HepG2 (cell line): ENCODE measurements at regions not wholly inside any gene's neighbourhood (a gene's known extent, or its start where the extent isn't known, plus 50 kb on each side); places are given as distances from the start of the nearest gene placed in this dataset.

Experiments
- CTCF ChIP-seq: sonication (generic); formaldehyde crosslinking; IDR thresholded peaks from 2 replicates; pipeline ENCODE4 v1.5.0; 2020; ENCODE audit warnings: mild to moderate bottlenecking, missing genetic modification reagents, moderate library complexity
- ESRRA ChIP-seq: sonication (generic); formaldehyde crosslinking; IDR thresholded peaks from 2 replicates; pipeline ENCODE4 v1.5.1; 2020; ENCODE audit warnings: mild to moderate bottlenecking, low read depth, missing genetic modification reagents
- HIC2 ChIP-seq: sonication (generic); formaldehyde crosslinking; IDR thresholded peaks from 2 replicates; pipeline ENCODE4 v1.9.0; 2022; ENCODE audit warnings: low read depth, missing genetic modification reagents
- MYPOP ChIP-seq: sonication (generic); formaldehyde crosslinking; IDR thresholded peaks from 2 replicates; pipeline ENCODE4 v1.8.1; 2023; ENCODE audit warnings: mild to moderate bottlenecking, moderate library complexity, missing genetic modification reagents
- NCOA2 ChIP-seq: sonication (generic); formaldehyde crosslinking; IDR thresholded peaks from 2 replicates; pipeline ENCODE4 v1.8.0; 2022; ENCODE audit warnings: inconsistent platforms
- NFE2L2 ChIP-seq: fragments of 150-350 bp; IDR thresholded peaks from 2 replicates; pipeline ENCODE4 v1.6.1; 2014; ENCODE audit warnings: low read length
- RNF2 ChIP-seq: fragments of 450-650 bp; conservative IDR thresholded peaks from 2 replicates; pipeline ENCODE4 v1.6.1; 2016; ENCODE audit warnings: low read depth
- TP53 ChIP-seq: sonication (generic); formaldehyde crosslinking; conservative IDR thresholded peaks from 2 replicates; pipeline ENCODE4 v1.4.0; 2020; ENCODE audit warnings: missing genetic modification reagents
- YY1 ChIP-seq: IDR thresholded peaks from 2 replicates; pipeline ENCODE4 v1.6.1; 2011; ENCODE audit warnings: low read length, low read depth, moderate library complexity, mild to moderate bottlenecking; ENCODE audit not compliant: insufficient read depth, insufficient replicate concordance
- ZNF280B ChIP-seq: sonication (generic); formaldehyde crosslinking; IDR thresholded peaks from 2 replicates; pipeline ENCODE4 v1.5.0; 2020; ENCODE audit warnings: missing genetic modification reagents, mild to moderate bottlenecking, borderline replicate concordance
- ZNF879 ChIP-seq: sonication (generic); formaldehyde crosslinking; IDR thresholded peaks from 2 replicates; pipeline ENCODE4 v1.8.1; 2023; ENCODE audit warnings: missing genetic modification reagents
- TF ChIP-seq, protein P1 (sequence below): sonication (generic); formaldehyde crosslinking; IDR thresholded peaks from 2 replicates; pipeline ENCODE4 v1.4.0; 2020; ENCODE audit warnings: missing genetic modification reagents, mild to moderate bottlenecking, borderline replicate concordance
- TF ChIP-seq, protein P2 (sequence below): sonication (generic); formaldehyde crosslinking; IDR thresholded peaks from 2 replicates; pipeline ENCODE4 v1.4.0; 2020; ENCODE audit warnings: missing genetic modification reagents, mild to moderate bottlenecking, borderline replicate concordance

DNA sequence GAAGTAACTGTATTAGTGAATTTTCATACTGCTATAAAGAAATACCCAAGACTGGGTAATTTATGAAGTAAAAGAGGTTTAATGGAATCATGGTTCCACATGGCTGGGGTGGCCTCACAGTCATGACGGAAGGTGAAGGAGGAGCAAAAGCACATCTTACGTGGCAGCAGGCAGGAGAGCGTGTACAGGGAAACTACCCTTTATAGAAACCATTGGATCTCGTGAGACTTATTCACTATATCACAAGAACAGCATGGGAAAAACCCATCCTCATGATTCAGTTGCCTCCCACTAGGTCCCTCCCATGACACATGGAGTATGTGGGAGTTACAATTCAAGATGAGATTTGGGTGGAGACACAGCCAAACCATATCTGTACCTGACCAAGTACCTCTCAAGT, 812.3 kb upstream of the ALCAM start:
- no peak for TF ChIP-seq ZNF879 (CRISPR knock-in tag)
- TF ChIP-seq NCOA2: no peak
- no peak for TF ChIP-seq HIC2 (CRISPR knock-in tag)
- no peak for TF ChIP-seq ZNF280B (CRISPR knock-in tag)
- TF ChIP-seq, protein P1, sequence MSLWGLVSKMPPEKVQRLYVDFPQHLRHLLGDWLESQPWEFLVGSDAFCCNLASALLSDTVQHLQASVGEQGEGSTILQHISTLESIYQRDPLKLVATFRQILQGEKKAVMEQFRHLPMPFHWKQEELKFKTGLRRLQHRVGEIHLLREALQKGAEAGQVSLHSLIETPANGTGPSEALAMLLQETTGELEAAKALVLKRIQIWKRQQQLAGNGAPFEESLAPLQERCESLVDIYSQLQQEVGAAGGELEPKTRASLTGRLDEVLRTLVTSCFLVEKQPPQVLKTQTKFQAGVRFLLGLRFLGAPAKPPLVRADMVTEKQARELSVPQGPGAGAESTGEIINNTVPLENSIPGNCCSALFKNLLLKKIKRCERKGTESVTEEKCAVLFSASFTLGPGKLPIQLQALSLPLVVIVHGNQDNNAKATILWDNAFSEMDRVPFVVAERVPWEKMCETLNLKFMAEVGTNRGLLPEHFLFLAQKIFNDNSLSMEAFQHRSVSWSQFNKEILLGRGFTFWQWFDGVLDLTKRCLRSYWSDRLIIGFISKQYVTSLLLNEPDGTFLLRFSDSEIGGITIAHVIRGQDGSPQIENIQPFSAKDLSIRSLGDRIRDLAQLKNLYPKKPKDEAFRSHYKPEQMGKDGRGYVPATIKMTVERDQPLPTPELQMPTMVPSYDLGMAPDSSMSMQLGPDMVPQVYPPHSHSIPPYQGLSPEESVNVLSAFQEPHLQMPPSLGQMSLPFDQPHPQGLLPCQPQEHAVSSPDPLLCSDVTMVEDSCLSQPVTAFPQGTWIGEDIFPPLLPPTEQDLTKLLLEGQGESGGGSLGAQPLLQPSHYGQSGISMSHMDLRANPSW (CRISPR knock-in tag): no peak
- no peak for TF ChIP-seq NFE2L2
- TF ChIP-seq, protein P2, sequence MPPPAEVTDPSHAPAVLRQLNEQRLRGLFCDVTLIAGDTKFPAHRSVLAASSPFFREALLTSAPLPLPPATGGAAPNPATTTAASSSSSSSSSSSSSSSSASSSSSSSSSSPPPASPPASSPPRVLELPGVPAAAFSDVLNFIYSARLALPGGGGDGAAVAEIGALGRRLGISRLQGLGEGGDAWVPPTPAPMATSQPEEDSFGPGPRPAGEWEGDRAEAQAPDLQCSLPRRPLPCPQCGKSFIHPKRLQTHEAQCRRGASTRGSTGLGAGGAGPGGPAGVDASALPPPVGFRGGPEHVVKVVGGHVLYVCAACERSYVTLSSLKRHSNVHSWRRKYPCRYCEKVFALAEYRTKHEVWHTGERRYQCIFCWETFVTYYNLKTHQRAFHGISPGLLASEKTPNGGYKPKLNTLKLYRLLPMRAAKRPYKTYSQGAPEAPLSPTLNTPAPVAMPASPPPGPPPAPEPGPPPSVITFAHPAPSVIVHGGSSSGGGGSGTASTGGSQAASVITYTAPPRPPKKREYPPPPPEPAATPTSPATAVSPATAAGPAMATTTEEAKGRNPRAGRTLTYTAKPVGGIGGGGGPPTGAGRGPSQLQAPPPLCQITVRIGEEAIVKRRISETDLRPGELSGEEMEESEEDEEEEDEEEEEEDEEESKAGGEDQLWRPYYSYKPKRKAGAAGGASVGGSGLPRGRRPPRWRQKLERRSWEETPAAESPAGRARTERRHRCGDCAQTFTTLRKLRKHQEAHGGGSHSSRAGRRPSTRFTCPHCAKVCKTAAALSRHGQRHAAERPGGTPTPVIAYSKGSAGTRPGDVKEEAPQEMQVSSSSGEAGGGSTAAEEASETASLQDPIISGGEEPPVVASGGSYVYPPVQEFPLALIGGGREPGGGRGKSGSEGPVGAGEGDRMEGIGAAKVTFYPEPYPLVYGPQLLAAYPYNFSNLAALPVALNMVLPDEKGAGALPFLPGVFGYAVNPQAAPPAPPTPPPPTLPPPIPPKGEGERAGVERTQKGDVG (CRISPR knock-in tag): no peak
- no peak for TF ChIP-seq ESRRA (CRISPR knock-in tag)
- no peak for TF ChIP-seq RNF2
- TF ChIP-seq MYPOP: no peak
- no peak for TF ChIP-seq YY1
- no peak for TF ChIP-seq CTCF (CRISPR knock-in tag)
- no peak for TF ChIP-seq TP53 (CRISPR knock-in tag)
